GM18870 (cell line): ENCODE measurements at regions not wholly inside any gene's neighbourhood (a gene's known extent, or its start where the extent isn't known, plus 50 kb on each side); places are given as distances from the start of the nearest gene placed in this dataset.

Experiments
- ATAC-seq: cut with Tn5 transposase; IDR thresholded peaks from one replicate; pipeline ENCODE4 v1.9.1; 2021; ENCODE audit warnings: moderate library complexity; ENCODE audit not compliant: unreplicated experiment

- ATAC-seq: no peak
Observed at GRCh38 chr11:97356144-97356543, 966.3 kb downstream of the JRKL start.

- ATAC-seq: no peak
Observed at GRCh38 chr11:97359016-97359415, 969.2 kb downstream of the JRKL start.

GRCh38 chr11:97361812-97362378, 972.1 kb downstream of the JRKL start:
- no peak for ATAC-seq

- ATAC-seq: no peak
Observed at GRCh38 chr11:97363331-97363730, 973.5 kb downstream of the JRKL start.

- ATAC-seq: no peak
Observed at GRCh38 chr11:97364047-97364446, 974.2 kb downstream of the JRKL start.

- ATAC-seq: no peak
Observed at GRCh38 chr11:97367406-97368083, 977.7 kb downstream of the JRKL start.

- ATAC-seq: no peak
Observed at GRCh38 chr11:97389270-97389669, 999.5 kb downstream of the JRKL start.

- ATAC-seq: no peak
Observed at GRCh38 chr11:97398246-97398645, 1008.4 kb downstream of the JRKL start.

- ATAC-seq: no peak
Observed at GRCh38 chr11:97409141-97409540, 1019.3 kb downstream of the JRKL start.

GRCh38 chr11:97414801-97415200, 1025.0 kb downstream of the JRKL start:
- ATAC-seq: no peak

- ATAC-seq: no peak
Observed at GRCh38 chr11:97419729-97420128, 1029.9 kb downstream of the JRKL start.

- no peak for ATAC-seq
Observed at GRCh38 chr11:97428247-97428790, 1038.5 kb downstream of the JRKL start.

GRCh38 chr11:97430877-97431276, 1041.1 kb downstream of the JRKL start:
- ATAC-seq: no peak

- ATAC-seq: no peak
Observed at GRCh38 chr11:97432926-97433325, 1043.1 kb downstream of the JRKL start.

GRCh38 chr11:97445561-97445960, 1055.7 kb downstream of the JRKL start:
- ATAC-seq: no peak

- no peak for ATAC-seq
Observed at GRCh38 chr11:97451441-97451840, 1061.6 kb downstream of the JRKL start.

GRCh38 chr11:97454988-97455387, 1065.2 kb downstream of the JRKL start:
- ATAC-seq: no peak

GRCh38 chr11:97460091-97460490, 1070.3 kb downstream of the JRKL start:
- no peak for ATAC-seq

- ATAC-seq: no peak
Observed at GRCh38 chr11:97461044-97461880, 1071.4 kb downstream of the JRKL start.

- ATAC-seq: no peak
Observed at GRCh38 chr11:97461934-97462333, 1072.1 kb downstream of the JRKL start.

GRCh38 chr11:97463891-97464290, 1074.1 kb downstream of the JRKL start:
- ATAC-seq: no peak

GRCh38 chr11:97471480-97471879, 1081.7 kb downstream of the JRKL start:
- no peak for ATAC-seq
